Heart left ventricle (tissue), 16 donors: ENCODE measurements at regions not wholly inside any gene's neighbourhood (a gene's known extent, or its start where the extent isn't known, plus 50 kb on each side); places are given as distances from the start of the nearest gene placed in this dataset.

ENCODE experiments used
- ATAC-seq, 4 donors: fragments of 200-7000 bp; cut with Tn5 transposase; one replicate each; pipeline ENCODE4 v1.9.1; 2020 to 2022; ENCODE audit warnings: moderate library complexity in 4 of 4, mild to moderate bottlenecking in 3 of 4, moderate number of reproducible peaks in 1 of 4
- DNase-seq, 5 donors: peaks; one replicate each; pipeline ENCODE4 v3.0.0-alpha.2; 2020
- H3K27ac ChIP-seq, 12 donors: fragments of 200-600 bp; sonication (generic) in 4 of 12; one replicate each; pipeline versions ENCODE4 v1.5.0 to v1.8.0; 2016 to 2022; ENCODE audit warnings: mild to moderate bottlenecking in 2 of 12
- H3K27me3 ChIP-seq, 9 donors: fragments of 200-600 bp; sonication (generic) in 2 of 9; one replicate each; pipeline versions ENCODE4 v1.5.1 to v1.8.0; 2016 to 2022; ENCODE audit warnings: mild to moderate bottlenecking in 3 of 9
- H3K36me3 ChIP-seq, 9 donors: fragments of 200-600 bp; sonication (generic) in 2 of 9; one replicate each; pipeline versions ENCODE4 v1.5.0 to v1.8.0; 2018 to 2022; ENCODE audit warnings: mild to moderate bottlenecking in 2 of 9
- H3K4me1 ChIP-seq, 12 donors: fragments of 200-600 bp; sonication (generic) in 4 of 12; one replicate each; pipeline versions ENCODE4 v1.5.0 to v1.8.0; 2016 to 2022; ENCODE audit warnings: mild to moderate bottlenecking in 3 of 12
- H3K4me3 ChIP-seq, 12 donors: fragments of 200-600 bp; sonication (generic) in 4 of 12; one replicate each; pipeline versions ENCODE4 v1.5.0 to v1.8.0; 2017 to 2022; ENCODE audit warnings: mild to moderate bottlenecking in 9 of 12, moderate library complexity in 4 of 12
- H3K9me3 ChIP-seq, 12 donors: fragments of 200-600 bp; sonication (generic) in 4 of 12; one replicate each; pipeline versions ENCODE4 v1.5.0 to v1.8.0; 2016 to 2022; ENCODE audit warnings: mild to moderate bottlenecking in 1 of 12
- CTCF ChIP-seq, 12 donors: fragments of 200-600 bp; sonication (generic) in 4 of 12; IDR thresholded peaks; one replicate each; pipeline versions ENCODE4 v1.5.0 to v1.8.0; 2018 to 2022; ENCODE audit warnings: antibody characterized with exemption in 12 of 12, mild to moderate bottlenecking in 5 of 12
- POLR2A ChIP-seq, 2 donors: fragments of 450-650 bp; IDR thresholded peaks; one replicate each; pipeline ENCODE4 v1.6.1; 2017; ENCODE audit warnings: antibody characterized with exemption in 2 of 2, mild to moderate bottlenecking in 2 of 2, moderate library complexity in 2 of 2
- WGBS, 4 donors: extraction: QIAGEN DNeasy Blood & Tissue Kit in 2 of 4; methylation state at CpG; one replicate each; pipeline versions ENCODE4 v1.1.5 to v1.1.7; 2013 to 2018; 5-methylcytosine and 5-hydroxymethylcytosine counted together
- intact Hi-C, 10 donors: fragments of 100-400 bp; cut with DNase I; formaldehyde crosslinking; loops; one replicate each; pipeline versions ENCODE4 v1.11.1 to v1.14.2; 2022
- donor health status: ischemic (EF 13 %, LVEDD 7.1; RV severe dilation, severe dysfunction).
- donor health status: healthy with polysubstance abuse.
- donor health status: DM: no; HTN: yes; CAD: no.
- donor health status: DM: no; HTN: no; CAD: no.
- donor health status: ischemic (EF 25% LVEDD 6.9; RV normal size, moderate dysfunction).
- donor health status: ischemic (EF 25% LVEDD 5.7; RV mildly dilated, moderate dysfunction).
- donor health status: healthy.
- donor health status: DM: yes; HTN: yes; CAD: no.
- donor health status: ischemic (EF 35%, LVEDD 5.7; RV mildly dilated, moderate dysfunction).
- donor health status: nonischemic (EF 11% LVEDD 7.7; RV severe dilation, severe dysfunction).
- donor health status: DM: yes; HTN: yes; CAD: no.
- donor health status: PGD.
- donor health status: ischemic (EF 29% LVEDD 5.4; RV normal size, mild dysfunction).
- donor health status: nonischemic (EF 23%, LVEDD 6.1; RV moderate dilation, normal function).

DNA sequence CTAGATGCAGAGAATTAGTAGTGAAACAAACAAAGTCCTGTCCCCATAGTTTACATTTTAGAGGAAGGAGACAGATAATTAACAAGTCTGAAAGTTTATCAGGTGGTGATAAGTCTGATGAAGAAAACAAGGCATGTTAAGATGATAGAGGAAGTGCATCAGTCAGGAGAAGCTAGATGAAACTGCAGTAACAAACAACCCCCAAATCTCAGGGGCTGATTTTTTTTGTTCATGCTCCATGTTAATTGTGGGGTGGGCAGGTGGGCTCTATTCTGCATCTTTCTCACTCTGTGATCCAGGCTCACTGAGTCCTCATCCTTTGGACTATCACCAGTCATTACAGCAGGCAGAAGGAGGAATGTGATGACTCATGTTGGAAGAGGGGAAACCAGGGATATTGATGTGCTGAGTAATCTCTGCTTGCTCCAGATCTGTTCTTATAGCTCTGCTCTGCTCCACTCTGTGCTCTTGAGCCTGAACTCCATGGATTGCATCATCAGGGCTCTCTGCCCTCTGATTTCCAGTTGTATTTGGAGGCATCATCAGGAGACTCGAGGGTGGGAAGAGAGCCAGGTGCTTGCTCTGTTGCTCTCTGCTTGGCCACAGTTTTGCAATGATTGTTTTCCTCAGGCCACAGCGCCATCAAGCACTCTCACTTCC, 166.9 kb downstream of the IER5 start:
- DNase-seq (no peak), ATAC-seq (peak in 2 of 4 donors; percentile 49 to 67)
- TF ChIP-seq CTCF (IDR thresholded peaks at IDR 0.05) (no peak), POLR2A (IDR thresholded peaks at IDR 0.05) (no peak)
- Histone ChIP-seq H3K9me3 (peaks cover 0 to 11% (median 0%) of the 10 kb centered on the region in 12 donors), H3K36me3 (no peaks in the 10 kb centered on the region), H3K4me3 (no peak overlapping the region), H3K4me1 (peaks cover 0 to 3% (median 0%) of the 10 kb centered on the region in 12 donors), H3K27me3 (peaks cover 0 to 10% (median 0%) of the 10 kb centered on the region in 9 donors), H3K27ac (no peak overlapping the region)
- 61 to 74% (median 69%) methylated on average over 2 of the region's 2 CpGs for WGBS, 4 donors
- intact Hi-C loops = no loop called here

- TF ChIP-seq POLR2A (IDR thresholded peaks at IDR 0.05) (no peak), CTCF (IDR thresholded peaks at IDR 0.05) (no peak)
- intact Hi-C loops = no loop called here
- Histone ChIP-seq H3K36me3 (no peaks in the 10 kb centered on the region), H3K27ac (no peak overlapping the region), H3K27me3 (peaks cover 0 to 14% (median 0%) of the 10 kb centered on the region in 9 donors), H3K9me3 (peaks cover 0 to 11% (median 0%) of the 10 kb centered on the region in 12 donors), H3K4me3 (no peak overlapping the region), H3K4me1 (no peaks in the 10 kb centered on the region)
- ATAC-seq (no peak), DNase-seq (no peak)
- WGBS, 4 donors = 69 to 78% (median 74%) methylated on average over 5 of the region's 5 CpGs
These were observed 168.6 kb downstream of the IER5 start for GRCh38 chr1:181257117-181257516.

DNA sequence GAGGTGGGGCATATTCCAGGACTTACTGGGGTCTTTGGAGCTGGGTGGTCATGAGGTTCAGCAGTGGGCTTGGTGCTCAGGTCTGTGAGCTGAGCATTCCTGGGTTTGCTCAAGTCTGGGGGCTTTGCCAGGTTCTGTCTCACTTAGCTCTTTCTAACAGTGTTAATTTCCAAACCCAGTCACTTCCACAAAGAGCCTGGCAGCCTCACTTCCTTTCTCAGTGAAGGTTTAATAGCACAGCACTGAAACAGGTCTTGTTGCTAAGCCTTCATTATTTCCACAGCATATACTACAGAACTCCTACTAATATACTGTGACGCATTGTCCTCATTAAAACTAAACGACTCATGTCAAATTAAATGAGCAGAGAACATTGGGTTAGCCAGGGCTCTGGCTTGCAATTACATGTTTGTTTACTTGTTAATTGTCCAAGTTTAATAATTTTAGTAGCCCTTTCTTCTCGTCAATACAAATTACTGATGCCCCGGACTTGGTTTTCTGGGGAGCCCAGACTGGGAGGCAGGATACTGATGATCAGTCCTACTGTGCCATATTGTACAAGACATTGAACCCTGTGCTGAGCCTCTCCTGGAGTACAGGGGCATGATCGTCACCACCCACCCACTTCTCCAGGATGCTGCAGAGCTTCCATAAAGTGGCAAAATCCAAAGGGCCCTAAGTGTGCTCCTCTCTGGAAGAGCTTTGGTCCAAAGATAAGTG, 170.7 kb downstream of the IER5 start:
- Histone ChIP-seq H3K9me3 (peaks cover 0 to 9% (median 0%) of the 10 kb centered on the region in 12 donors), H3K27ac (no peak overlapping the region), H3K4me1 (no peaks in the 10 kb centered on the region), H3K4me3 (no peak overlapping the region), H3K27me3 (peaks cover 0 to 14% (median 3%) of the 10 kb centered on the region in 9 donors), H3K36me3 (no peaks in the 10 kb centered on the region)
- ATAC-seq (no peak), DNase-seq (no peak)
- no peak for TF ChIP-seq CTCF (IDR thresholded peaks at IDR 0.05)
- no peak for TF ChIP-seq POLR2A (IDR thresholded peaks at IDR 0.05)
- intact Hi-C loops = no loop called here
- WGBS, 4 donors = 60 to 72% (median 71%) methylated on average over 5 of the region's 5 CpGs

DNA sequence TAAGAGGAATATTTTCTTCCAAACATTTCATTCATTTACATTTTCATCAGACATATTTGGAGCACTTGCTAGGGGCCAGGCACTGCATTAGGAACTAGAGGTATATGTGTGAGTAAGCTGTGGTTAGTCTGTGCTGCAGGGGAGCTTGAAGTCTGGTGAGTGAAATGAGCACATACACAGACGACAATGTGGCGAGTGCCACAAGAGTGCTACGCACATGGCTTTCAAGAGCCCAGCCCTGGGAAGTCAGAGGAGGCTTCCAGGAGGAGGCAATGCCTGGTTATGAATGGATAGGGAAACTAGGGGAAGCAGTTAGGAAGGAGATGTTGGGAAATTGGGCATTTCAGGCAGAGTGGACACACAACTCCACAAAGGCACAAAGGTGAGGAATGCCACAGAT, 171.8 kb downstream of the IER5 start:
- no peak for ATAC-seq
- peaks cover 0 to 4% (median 0%) of the 10 kb centered on the region in 12 donors for H3K9me3 ChIP-seq
- no peaks in the 10 kb centered on the region for H3K4me1 ChIP-seq
- DNase-seq = no peak
- no peak for TF ChIP-seq POLR2A (IDR thresholded peaks at IDR 0.05)
- no peak for TF ChIP-seq CTCF (IDR thresholded peaks at IDR 0.05)
- H3K4me3 ChIP-seq = no peak overlapping the region
- peaks cover 0 to 14% (median 3%) of the 10 kb centered on the region in 9 donors for H3K27me3 ChIP-seq
- no peak overlapping the region for H3K27ac ChIP-seq
- 68 to 94% (median 87%) methylated on average over 3 of the region's 3 CpGs for WGBS, 4 donors
- H3K36me3 ChIP-seq = no peaks in the 10 kb centered on the region
- intact Hi-C loops = no loop called here
